Muscle layer of duodenum (tissue), 2 donors: ENCODE measurements at regions not wholly inside any gene's neighbourhood (a gene's known extent, or its start where the extent isn't known, plus 50 kb on each side); places are given as distances from the start of the nearest gene placed in this dataset.

Experiments
- H3K27ac ChIP-seq: one replicate; pipeline ENCODE4 v1.7.0; 2013; ENCODE audit warnings: mild to moderate bottlenecking, low read length
- H3K27me3 ChIP-seq: one replicate; pipeline ENCODE4 v1.7.0; 2013; ENCODE audit warnings: low read depth, mild to moderate bottlenecking, control low read depth, low read length
- H3K36me3 ChIP-seq, 2 donors: one replicate each; pipeline ENCODE4 v1.7.0; 2013; ENCODE audit warnings: low read length in 2 of 2, control low read depth in 1 of 2, mild to moderate bottlenecking in 1 of 2; ENCODE audit not compliant: insufficient read depth in 2 of 2, control insufficient read depth in 1 of 2
- H3K4me1 ChIP-seq, 2 donors: one replicate each; pipeline ENCODE4 v1.7.0; 2013; ENCODE audit warnings: low read length in 2 of 2, mild to moderate bottlenecking in 2 of 2, control low read depth in 1 of 2, moderate library complexity in 1 of 2; ENCODE audit not compliant: insufficient read depth in 2 of 2, control insufficient read depth in 1 of 2
- H3K4me3 ChIP-seq, 2 donors: one replicate each; pipeline ENCODE4 v1.7.0; 2013; ENCODE audit warnings: low read length in 2 of 2, low read depth in 1 of 2, mild to moderate bottlenecking in 1 of 2
- H3K9me3 ChIP-seq, 2 donors: one replicate each; pipeline ENCODE4 v1.7.0; 2013; ENCODE audit warnings: low read length in 2 of 2, control low read depth in 1 of 2, mild to moderate bottlenecking in 1 of 2; ENCODE audit not compliant: control insufficient read depth in 1 of 2
- donor health status: healthy.

- no peaks in the 10 kb centered on the region for H3K4me1 ChIP-seq
- H3K36me3 ChIP-seq: no peaks in the 10 kb centered on the region
Measured at GRCh38 chr12:39124768-39125167, 219.4 kb upstream of the CPNE8 start.

GRCh38 chr12:39123580-39124253, 218.3 kb upstream of the CPNE8 start:
- no peaks in the 10 kb centered on the region for H3K9me3 ChIP-seq
- no peaks in the 10 kb centered on the region for H3K27me3 ChIP-seq
- no peaks in the 10 kb centered on the region for H3K4me1 ChIP-seq
- no peak overlapping the region for H3K27ac ChIP-seq
- no peak overlapping the region for H3K4me3 ChIP-seq
- no peaks in the 10 kb centered on the region for H3K36me3 ChIP-seq

More at GRCh38 chr12:39124768-39125167, 219.4 kb upstream of the CPNE8 start:
- Histone ChIP-seq H3K9me3 (no peaks in the 10 kb centered on the region), H3K4me3 (no peak overlapping the region), H3K27ac (no peak overlapping the region), H3K27me3 (no peaks in the 10 kb centered on the region)

- Histone ChIP-seq H3K4me1 (no peaks in the 10 kb centered on the region), H3K4me3 (no peak overlapping the region), H3K36me3 (no peaks in the 10 kb centered on the region), H3K27ac (no peak overlapping the region), H3K27me3 (no peaks in the 10 kb centered on the region), H3K9me3 (no peaks in the 10 kb centered on the region)
Measured at GRCh38 chr12:39122562-39123204, 217.3 kb upstream of the CPNE8 start.

GRCh38 chr12:39116861-39117260, 211.5 kb upstream of the CPNE8 start:
- Histone ChIP-seq H3K9me3 (no peaks in the 10 kb centered on the region), H3K36me3 (no peaks in the 10 kb centered on the region), H3K4me3 (no peak overlapping the region), H3K27me3 (no peaks in the 10 kb centered on the region), H3K4me1 (no peaks in the 10 kb centered on the region), H3K27ac (no peak overlapping the region)

- Histone ChIP-seq H3K4me1 (no peaks in the 10 kb centered on the region), H3K27me3 (no peaks in the 10 kb centered on the region), H3K36me3 (no peaks in the 10 kb centered on the region), H3K4me3 (no peak overlapping the region), H3K27ac (no peak overlapping the region), H3K9me3 (no peaks in the 10 kb centered on the region)
Measured at GRCh38 chr12:39112064-39112463, 206.7 kb upstream of the CPNE8 start.

- no peaks in the 10 kb centered on the region for H3K36me3 ChIP-seq
- H3K4me1 ChIP-seq: no peaks in the 10 kb centered on the region
- no peaks in the 10 kb centered on the region for H3K27me3 ChIP-seq
- no peak overlapping the region for H3K4me3 ChIP-seq
- no peaks in the 10 kb centered on the region for H3K9me3 ChIP-seq
- H3K27ac ChIP-seq: no peak overlapping the region
Measured at GRCh38 chr12:39105111-39105510, 199.7 kb upstream of the CPNE8 start.

- Histone ChIP-seq H3K9me3 (no peaks in the 10 kb centered on the region), H3K4me1 (no peaks in the 10 kb centered on the region), H3K27ac (no peak overlapping the region), H3K27me3 (no peaks in the 10 kb centered on the region), H3K36me3 (no peaks in the 10 kb centered on the region), H3K4me3 (no peak overlapping the region)
Measured at GRCh38 chr12:39103552-39104165, 198.3 kb upstream of the CPNE8 start.

GRCh38 chr12:39102474-39103209, 197.3 kb upstream of the CPNE8 start:
- no peak overlapping the region for H3K27ac ChIP-seq

GRCh38 chr12:39095636-39096330, 190.4 kb upstream of the CPNE8 start:
- no peaks in the 10 kb centered on the region for H3K9me3 ChIP-seq

More at GRCh38 chr12:39102474-39103209, 197.3 kb upstream of the CPNE8 start:
- Histone ChIP-seq H3K9me3 (no peaks in the 10 kb centered on the region), H3K36me3 (no peaks in the 10 kb centered on the region), H3K4me3 (no peak overlapping the region), H3K27me3 (no peaks in the 10 kb centered on the region), H3K4me1 (no peaks in the 10 kb centered on the region)

GRCh38 chr12:39081910-39082309, 176.5 kb upstream of the CPNE8 start:
- no peak overlapping the region for H3K27ac ChIP-seq
- no peaks in the 10 kb centered on the region for H3K27me3 ChIP-seq
- no peak overlapping the region for H3K4me3 ChIP-seq
- H3K36me3 ChIP-seq: no peaks in the 10 kb centered on the region
- H3K9me3 ChIP-seq: no peaks in the 10 kb centered on the region
- no peaks in the 10 kb centered on the region for H3K4me1 ChIP-seq

More at GRCh38 chr12:39095636-39096330, 190.4 kb upstream of the CPNE8 start:
- Histone ChIP-seq H3K27me3 (no peaks in the 10 kb centered on the region), H3K27ac (no peak overlapping the region), H3K4me3 (no peak overlapping the region), H3K36me3 (no peaks in the 10 kb centered on the region), H3K4me1 (no peaks in the 10 kb centered on the region)

- H3K36me3 ChIP-seq: no peaks in the 10 kb centered on the region
- H3K4me1 ChIP-seq: no peaks in the 10 kb centered on the region
Measured at GRCh38 chr12:39077226-39077625, 171.8 kb upstream of the CPNE8 start.

More at GRCh38 chr12:39077226-39077625, 171.8 kb upstream of the CPNE8 start:
- Histone ChIP-seq H3K27me3 (no peaks in the 10 kb centered on the region), H3K4me3 (no peak overlapping the region), H3K27ac (no peak overlapping the region), H3K9me3 (no peaks in the 10 kb centered on the region)
